ENCODE measurements at regions not wholly inside any gene's neighbourhood (a gene's known extent, or its start where the extent isn't known, plus 50 kb on each side); places are given as distances from the start of the nearest gene placed in this dataset.

DNA sequence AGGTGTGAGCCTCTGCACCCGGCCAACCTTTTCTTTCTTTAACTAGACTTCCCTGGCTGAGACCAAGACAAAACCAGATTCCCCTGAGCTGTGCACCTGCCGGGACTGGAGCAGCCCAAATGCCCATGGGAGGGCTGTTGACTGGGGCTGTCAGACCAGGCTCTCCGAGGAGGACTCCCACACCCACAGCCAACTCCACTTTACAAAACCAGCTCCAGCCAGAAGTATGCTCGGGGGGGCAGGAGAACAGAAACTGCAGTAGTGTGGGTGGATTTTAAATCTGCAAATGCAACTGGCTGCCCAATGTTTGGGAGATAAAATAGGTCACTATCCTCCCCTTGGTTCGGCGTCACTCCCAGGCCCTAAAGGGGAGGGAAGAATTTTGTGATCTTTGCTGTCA lies 78.5 kb downstream of the VCPKMT start:
- TF ChIP-seq CTCF (IDR thresholded peaks at IDR 0.05): no peak
- no peak for TF ChIP-seq EZH2 (IDR thresholded peaks at IDR 0.05)
- no peak for TF ChIP-seq EZH2phosphoT487 (IDR thresholded peaks at IDR 0.05)
